C4-2B (cell line): ENCODE measurements at regions not wholly inside any gene's neighbourhood (a gene's known extent, or its start where the extent isn't known, plus 50 kb on each side); places are given as distances from the start of the nearest gene placed in this dataset.

Experiments used
- H3K27ac ChIP-seq: fragments of 450-650 bp; 2 replicates; pipeline ENCODE4 v1.5.1; 2017
- ZFX ChIP-seq: fragments of 450-650 bp; IDR thresholded peaks from 2 replicates; pipeline ENCODE4 v1.6.1; 2017
- TF ChIP-seq, protein P1 (sequence below): fragments of 450-650 bp; conservative IDR thresholded peaks from 2 replicates; pipeline ENCODE4 v1.5.1; 2017; ENCODE audit warnings: mild to moderate bottlenecking

DNA sequence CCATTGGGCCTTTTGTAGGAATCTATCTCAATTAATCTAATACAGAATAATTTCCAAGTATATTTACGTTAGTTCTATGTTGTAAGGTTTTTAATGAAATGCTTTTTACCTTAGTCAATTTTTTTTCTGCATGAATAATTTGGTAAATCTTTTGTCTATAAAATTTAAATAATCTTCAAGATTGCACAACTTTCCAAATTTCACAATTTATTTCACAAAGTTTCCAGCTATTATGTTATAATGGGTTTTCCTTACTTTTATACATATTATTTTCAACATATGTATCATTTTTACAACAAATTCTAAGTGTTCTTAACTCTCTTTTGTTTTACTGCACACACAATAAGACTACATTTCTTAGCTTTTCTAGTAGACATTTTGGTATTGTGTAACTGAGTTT lies 470.7 kb downstream of the ETV1 start:
- no peak for TF ChIP-seq ZFX
- TF ChIP-seq, protein P1, sequence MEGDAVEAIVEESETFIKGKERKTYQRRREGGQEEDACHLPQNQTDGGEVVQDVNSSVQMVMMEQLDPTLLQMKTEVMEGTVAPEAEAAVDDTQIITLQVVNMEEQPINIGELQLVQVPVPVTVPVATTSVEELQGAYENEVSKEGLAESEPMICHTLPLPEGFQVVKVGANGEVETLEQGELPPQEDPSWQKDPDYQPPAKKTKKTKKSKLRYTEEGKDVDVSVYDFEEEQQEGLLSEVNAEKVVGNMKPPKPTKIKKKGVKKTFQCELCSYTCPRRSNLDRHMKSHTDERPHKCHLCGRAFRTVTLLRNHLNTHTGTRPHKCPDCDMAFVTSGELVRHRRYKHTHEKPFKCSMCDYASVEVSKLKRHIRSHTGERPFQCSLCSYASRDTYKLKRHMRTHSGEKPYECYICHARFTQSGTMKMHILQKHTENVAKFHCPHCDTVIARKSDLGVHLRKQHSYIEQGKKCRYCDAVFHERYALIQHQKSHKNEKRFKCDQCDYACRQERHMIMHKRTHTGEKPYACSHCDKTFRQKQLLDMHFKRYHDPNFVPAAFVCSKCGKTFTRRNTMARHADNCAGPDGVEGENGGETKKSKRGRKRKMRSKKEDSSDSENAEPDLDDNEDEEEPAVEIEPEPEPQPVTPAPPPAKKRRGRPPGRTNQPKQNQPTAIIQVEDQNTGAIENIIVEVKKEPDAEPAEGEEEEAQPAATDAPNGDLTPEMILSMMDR, result no peak
- no peak overlapping the region for H3K27ac ChIP-seq

DNA sequence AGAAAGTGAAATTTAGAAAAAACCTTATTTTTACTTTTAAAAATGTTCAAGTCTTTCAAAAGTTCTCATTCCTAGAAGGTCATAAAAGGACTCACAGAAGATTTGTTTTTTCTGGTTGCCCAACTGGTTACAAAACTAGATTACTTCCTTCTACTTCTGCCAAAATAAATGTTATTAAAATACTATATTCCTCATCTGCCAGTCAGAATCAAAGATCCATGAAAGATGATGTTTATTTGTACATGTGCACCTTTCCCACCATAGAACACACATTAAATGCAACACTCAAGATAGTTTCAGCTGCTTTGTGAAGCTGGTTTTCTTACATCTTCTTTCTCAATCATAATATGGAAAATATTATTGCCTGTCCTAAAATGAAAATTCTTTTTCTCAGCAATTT lies 465.4 kb downstream of the ETV1 start:
- peak overlapping the region; percentile 75 for H3K27ac ChIP-seq
- TF ChIP-seq, protein P1, result no peak
- no peak for TF ChIP-seq ZFX

DNA sequence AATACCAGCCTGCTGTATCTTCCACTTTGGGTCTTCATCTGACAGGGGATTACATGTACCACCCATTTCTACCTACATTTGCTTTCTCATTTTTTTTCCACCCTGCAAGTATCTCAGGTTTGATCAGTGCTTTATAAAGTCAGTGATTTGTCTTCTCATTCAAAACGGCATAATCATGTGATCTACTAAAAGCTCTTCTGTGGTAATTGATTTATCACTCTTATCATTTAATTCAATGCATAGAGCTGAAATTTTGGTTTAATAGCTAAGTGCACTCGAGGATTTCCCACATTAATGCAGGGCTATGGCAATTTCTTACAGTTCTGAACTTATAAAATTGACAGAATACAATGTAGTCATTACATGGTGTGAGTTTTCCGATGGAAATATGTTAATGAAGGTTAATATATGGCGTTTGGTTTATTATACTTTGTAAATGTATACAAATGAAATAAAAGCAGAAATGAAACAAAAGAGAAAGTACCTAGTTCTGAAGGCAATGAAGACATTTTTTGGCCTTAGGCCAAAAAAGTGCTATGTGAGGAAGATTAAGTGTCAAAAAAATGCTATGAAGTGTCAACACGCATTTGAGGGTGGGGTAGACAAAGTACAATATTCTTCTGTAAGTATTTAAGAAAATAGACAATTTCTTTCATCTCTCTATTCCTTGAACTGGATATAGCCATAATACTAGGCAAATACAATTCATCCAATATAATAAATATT lies 457.3 kb downstream of the ETV1 start:
- TF ChIP-seq, protein P1, result no peak
- no peak for TF ChIP-seq ZFX

DNA sequence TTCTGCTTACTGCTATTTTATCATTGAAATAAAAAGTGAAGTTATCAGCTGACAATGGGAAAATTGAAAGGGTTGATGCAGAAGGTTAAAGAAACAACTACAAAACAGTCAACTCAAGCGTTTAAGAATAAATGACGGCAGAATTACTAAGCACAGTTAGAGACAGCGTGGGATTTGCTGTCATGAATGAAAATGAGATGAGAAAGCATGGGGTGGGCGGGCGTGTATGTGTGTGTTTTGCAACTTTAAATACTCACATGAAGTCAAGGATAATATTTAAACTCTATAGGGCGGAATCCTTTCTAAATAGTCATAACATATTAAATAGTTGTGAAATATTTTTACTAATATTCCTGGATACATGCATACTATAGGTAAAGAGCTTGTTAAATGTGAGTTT lies 450.8 kb downstream of the ETV1 start:
- TF ChIP-seq, protein P1, result no peak
- H3K27ac ChIP-seq, result no peak overlapping the region

More for the DNA sequence above, 457.3 kb downstream of the ETV1 start:
- no peak overlapping the region for H3K27ac ChIP-seq

DNA sequence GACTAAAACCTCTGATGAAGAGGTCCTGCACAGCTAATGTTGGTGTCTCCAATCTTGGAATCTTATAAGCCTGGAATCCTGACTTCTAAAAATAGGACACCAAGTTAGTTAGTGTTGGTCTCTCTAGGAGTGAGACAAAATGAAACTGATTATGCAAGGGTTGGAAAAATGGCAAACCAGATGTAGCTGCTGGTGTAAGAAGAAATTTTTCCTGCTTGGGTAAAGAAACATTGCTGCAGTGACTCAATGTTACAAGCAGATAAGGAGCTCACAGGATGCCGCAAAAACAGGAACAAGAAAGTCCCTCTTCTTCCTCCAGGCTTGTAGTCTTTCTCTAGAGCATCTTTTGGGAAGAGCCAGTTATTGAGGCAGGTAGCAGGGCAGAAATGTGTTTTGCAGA lies 449.0 kb downstream of the ETV1 start:
- TF ChIP-seq, protein P1, result no peak
- no peak for TF ChIP-seq ZFX
- no peak overlapping the region for H3K27ac ChIP-seq

DNA sequence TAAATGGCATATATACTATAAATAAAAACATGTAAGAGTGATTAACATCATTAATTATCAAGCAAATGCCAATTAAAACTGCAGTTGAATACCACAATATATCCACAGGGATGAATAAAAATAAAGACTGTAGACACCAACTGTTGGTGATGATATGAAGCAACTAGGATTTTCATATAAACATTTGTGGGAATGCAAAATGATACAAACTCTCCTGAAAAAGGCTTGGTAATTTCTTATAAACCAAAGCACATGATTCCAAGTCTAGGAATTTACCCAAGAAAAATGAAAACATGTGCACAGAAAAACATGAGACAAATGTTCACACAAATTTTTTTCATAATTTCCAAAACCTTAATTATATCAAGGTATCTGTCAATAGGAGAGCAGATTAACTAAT lies 448.1 kb downstream of the ETV1 start:
- TF ChIP-seq, protein P1, result no peak
- TF ChIP-seq ZFX, result no peak
- no peak overlapping the region for H3K27ac ChIP-seq

DNA sequence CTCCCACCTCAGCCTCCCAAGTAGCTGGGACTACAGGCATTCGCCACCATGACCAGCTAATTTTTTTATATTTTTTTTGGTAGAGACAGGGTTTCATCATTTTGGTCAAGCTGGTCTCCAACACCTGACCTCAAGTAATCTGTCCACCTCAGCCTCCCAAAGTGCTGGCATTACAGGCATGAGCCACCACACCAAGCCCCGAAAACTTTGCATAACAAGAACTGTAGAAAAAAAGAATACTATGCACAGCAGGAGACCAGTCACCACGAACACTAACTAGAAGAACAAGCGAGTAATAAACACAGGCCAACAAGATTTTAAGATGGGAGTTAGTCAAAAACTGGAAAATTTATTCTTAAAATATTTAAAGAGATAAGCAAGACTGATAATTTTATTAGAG lies 447.0 kb downstream of the ETV1 start:
- no peak overlapping the region for H3K27ac ChIP-seq
- no peak for TF ChIP-seq ZFX
- TF ChIP-seq, protein P1, result no peak
